ENCODE measurements at regions not wholly inside any gene's neighbourhood (a gene's known extent, or its start where the extent isn't known, plus 50 kb on each side); places are given as distances from the start of the nearest gene placed in this dataset.

GRCh38 chr2:225169396-225169795, 127.1 kb upstream of the DOCK10 start:
- TF ChIP-seq, protein P1, sequence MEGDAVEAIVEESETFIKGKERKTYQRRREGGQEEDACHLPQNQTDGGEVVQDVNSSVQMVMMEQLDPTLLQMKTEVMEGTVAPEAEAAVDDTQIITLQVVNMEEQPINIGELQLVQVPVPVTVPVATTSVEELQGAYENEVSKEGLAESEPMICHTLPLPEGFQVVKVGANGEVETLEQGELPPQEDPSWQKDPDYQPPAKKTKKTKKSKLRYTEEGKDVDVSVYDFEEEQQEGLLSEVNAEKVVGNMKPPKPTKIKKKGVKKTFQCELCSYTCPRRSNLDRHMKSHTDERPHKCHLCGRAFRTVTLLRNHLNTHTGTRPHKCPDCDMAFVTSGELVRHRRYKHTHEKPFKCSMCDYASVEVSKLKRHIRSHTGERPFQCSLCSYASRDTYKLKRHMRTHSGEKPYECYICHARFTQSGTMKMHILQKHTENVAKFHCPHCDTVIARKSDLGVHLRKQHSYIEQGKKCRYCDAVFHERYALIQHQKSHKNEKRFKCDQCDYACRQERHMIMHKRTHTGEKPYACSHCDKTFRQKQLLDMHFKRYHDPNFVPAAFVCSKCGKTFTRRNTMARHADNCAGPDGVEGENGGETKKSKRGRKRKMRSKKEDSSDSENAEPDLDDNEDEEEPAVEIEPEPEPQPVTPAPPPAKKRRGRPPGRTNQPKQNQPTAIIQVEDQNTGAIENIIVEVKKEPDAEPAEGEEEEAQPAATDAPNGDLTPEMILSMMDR (IDR thresholded peaks at IDR 0.05) = no peak
- no peak for TF ChIP-seq POLR2A (IDR thresholded peaks at IDR 0.05)

Measured in ovary (tissue), 3 donors.